K562 (cell line): ENCODE measurements at regions not wholly inside any gene's neighbourhood (a gene's known extent, or its start where the extent isn't known, plus 50 kb on each side); places are given as distances from the start of the nearest gene placed in this dataset.

Experiments
- ATAC-seq: fragments of 200-7000 bp; cut with Tn5 transposase; 3 replicates; pipeline ENCODE4 v1.9.1; 2020; ENCODE audit warnings: moderate library complexity
- BruUV-seq: library from RNA; stranded (reverse); fragments of 400-500 nt; replicated peaks from 2 replicates; lab custom pipeline; 2021; lab: Mats Ljungman, UMichigan
- CTCF ChIA-PET: fragments of 300-600 bp; formaldehyde crosslinking; extraction: SDS; loops from one replicate; lab custom pipeline; 2021; ENCODE audit warnings: low intra/inter-chr PET ratio; lab: Yijun Ruan, JAX
- POLR2A ChIA-PET: fragments of 300-600, 350-650 bp; sonication (Branson Sonifier 250); formaldehyde crosslinking; extraction: SDS; loops from one replicate; lab custom pipeline; 2021; ENCODE audit warnings: antibody characterized with exemption, inconsistent platforms; lab: Yijun Ruan, JAX
- DNase-seq, 4 experiments: peaks; one replicate each; pipeline versions ENCODE4 v3.0.0 to v3.0.0-alpha.2; 2011 to 2018; ENCODE audit warnings: low spot score in 3 of 4, mixed read lengths in 3 of 4; ENCODE audit errors: extremely low read depth in 1 of 4
- FAIRE-seq: peaks from 2 replicates; lab custom pipeline; 2011; peaks lifted over from hg19 to GRCh38; lab: Jason Lieb, UNC
- H2AFZ ChIP-seq: 2 replicates; pipeline ENCODE4 v1.6.0; 2011; ENCODE audit warnings: low read depth, low read length, control low read depth, inconsistent platforms
- H3K27ac ChIP-seq: fragments of 200-600 bp; 3 replicates; pipeline ENCODE4 v1.8.0; 2011; ENCODE audit warnings: low read depth, mild to moderate bottlenecking, control low read depth, inconsistent platforms, low read length, moderate library complexity, mixed read lengths; ENCODE audit errors: extremely low read depth
- H3K27me3 ChIP-seq, 2 experiments: fragments of 300-600 bp in 1 of 2; 2 replicates in 1 of 2; 3 replicates in 1 of 2; pipeline versions ENCODE4 v1.6.0 to v1.8.0; 2011; ENCODE audit warnings: inconsistent platforms in 2 of 2, low read length in 2 of 2, mild to moderate bottlenecking in 1 of 2, mixed read lengths in 1 of 2, moderate library complexity in 1 of 2; ENCODE audit not compliant: control insufficient read depth in 2 of 2, insufficient read depth in 2 of 2
- H3K36me3 ChIP-seq: fragments of 300-600 bp; 3 replicates; pipeline ENCODE4 v1.8.0; 2011; ENCODE audit warnings: mild to moderate bottlenecking, low read length, inconsistent platforms; ENCODE audit not compliant: control insufficient read depth, insufficient read depth
- H3K4me1 ChIP-seq, 2 experiments: fragments of 200-600 bp in 1 of 2; replicated peaks in 1 of 2; 2 replicates in 1 of 2; 3 replicates in 1 of 2; pipeline versions ENCODE4 v1.5.1 to v1.8.0; 2011; ENCODE audit warnings: inconsistent platforms in 2 of 2, low read length in 2 of 2, mild to moderate bottlenecking in 1 of 2, mixed read lengths in 1 of 2, moderate library complexity in 1 of 2; ENCODE audit not compliant: control insufficient read depth in 2 of 2, insufficient read depth in 2 of 2
- H3K4me2 ChIP-seq: 2 replicates; pipeline ENCODE4 v1.6.1; 2011; ENCODE audit warnings: low read length, control low read depth, inconsistent platforms, mixed read lengths; ENCODE audit not compliant: insufficient read depth
- H3K4me3 ChIP-seq: fragments of 200-600 bp; sonication (generic), shearing (Covaris generic); 2 replicates; pipeline ENCODE4 v1.5.1; 2016; ENCODE audit warnings: control low read depth, inconsistent platforms
- H3K79me2 ChIP-seq: fragments of 200-600 bp; 3 replicates; pipeline ENCODE4 v1.8.0; 2011; ENCODE audit warnings: low read length, inconsistent platforms; ENCODE audit not compliant: control insufficient read depth, insufficient read depth
- H3K9ac ChIP-seq, 2 experiments: 2 replicates each; pipeline versions ENCODE4 v1.6.0 to v1.6.1; 2011; ENCODE audit warnings: low read depth in 2 of 2, low read length in 2 of 2, control low read depth in 1 of 2, inconsistent platforms in 1 of 2, mild to moderate bottlenecking in 1 of 2, mixed read lengths in 1 of 2; ENCODE audit not compliant: insufficient read depth in 1 of 2
- H3K9me1 ChIP-seq: one replicate; pipeline ENCODE4 v1.6.0; 2011; ENCODE audit warnings: inconsistent platforms, mild to moderate bottlenecking, low read length, moderate library complexity; ENCODE audit not compliant: control insufficient read depth, insufficient read depth
- H3K9me3 ChIP-seq: replicated peaks from 2 replicates; pipeline ENCODE4 v1.5.1; 2011; ENCODE audit warnings: low read depth, low read length, inconsistent platforms; ENCODE audit not compliant: control insufficient read depth, insufficient read depth
- H4K20me1 ChIP-seq: replicated peaks from 2 replicates; pipeline ENCODE4 v1.6.1; 2011; ENCODE audit warnings: low read length, inconsistent platforms, mixed read lengths; ENCODE audit not compliant: control insufficient read depth, insufficient read depth
- BRD4 ChIP-seq: fragments of 200-600 bp; sonication (generic); IDR thresholded peaks from 2 replicates; pipeline ENCODE4 v1.6.1; 2017; ENCODE audit warnings: inconsistent platforms
- CBX8 ChIP-seq: fragments of 200-600 bp; sonication (generic); IDR thresholded peaks from 2 replicates; pipeline ENCODE4 v1.6.1; 2012; ENCODE audit warnings: borderline replicate concordance, mixed run types, low read depth, mild to moderate bottlenecking, moderate library complexity, mixed read lengths, low read length, control low read depth, inconsistent platforms; ENCODE audit not compliant: poor library complexity, severe bottlenecking; ENCODE audit errors: extremely low read depth
- CHD4 ChIP-seq: fragments of 200-600 bp; sonication (generic); IDR thresholded peaks from 3 replicates; pipeline ENCODE4 v1.6.1; 2012; ENCODE audit warnings: low read depth, mild to moderate bottlenecking, mixed read lengths, low read length, inconsistent platforms; ENCODE audit not compliant: insufficient read depth, insufficient replicate concordance, poor library complexity, severe bottlenecking
- GATA2 ChIP-seq: sonication (generic); formaldehyde crosslinking; IDR thresholded peaks from 2 replicates; pipeline ENCODE4 v1.4.0; 2020; ENCODE audit warnings: mild to moderate bottlenecking, missing genetic modification reagents
- JUN ChIP-seq, 2 experiments: sonication (generic) in 1 of 2; formaldehyde crosslinking in 1 of 2; IDR thresholded peaks; 2 replicates each; pipeline versions ENCODE4 v1.6.1 to v1.8.0; 2012 to 2022; ENCODE audit warnings: borderline replicate concordance in 2 of 2, mild to moderate bottlenecking in 2 of 2, improper control_type of control experiment in 1 of 2, low read depth in 1 of 2, low read length in 1 of 2, missing genetic modification reagents in 1 of 2
- RBM17 ChIP-seq: fragments of 200-400 bp; formaldehyde crosslinking; IDR thresholded peaks from 2 replicates; pipeline ENCODE4 v1.6.1; 2017; ENCODE audit warnings: low read depth, mild to moderate bottlenecking, low read length, borderline replicate concordance
- SAFB ChIP-seq: fragments of 200-400 bp; formaldehyde crosslinking; IDR thresholded peaks from 2 replicates; pipeline ENCODE4 v1.6.1; 2017; ENCODE audit warnings: low read depth, low read length, borderline replicate concordance
- ZFPM2 ChIP-seq: fragments of 250-450 bp; sonication (Bioruptor Pico); IDR thresholded peaks from 2 replicates; pipeline ENCODE4 v1.5.1; 2022; ENCODE audit warnings: mild to moderate bottlenecking
- WGBS: fragments of 100-300 bp; shearing (Covaris generic); methylation state at CpG from one replicate; pipeline ENCODE4 v1.1.6; 2016; ENCODE audit warnings: low coverage, mixed read lengths; ENCODE audit not compliant: insufficient coverage; ENCODE audit errors: missing lambda C conversion rate; 5-methylcytosine and 5-hydroxymethylcytosine counted together
- in situ Hi-C: fragments of 300-500 bp; cut with MboI; formaldehyde crosslinking; loops from 4 replicates; pipeline ENCODE4 v1.15.0; 2018; ENCODE audit warnings: inconsistent platforms, mixed read lengths
- intact Hi-C: fragments of 100-400 bp; cut with micrococcal nuclease; formaldehyde crosslinking; loops from 2 replicates; pipeline ENCODE4 v1.14.2; 2022
- TF ChIP-seq, protein P1 (sequence below): fragments of 250-450 bp; sonication (Bioruptor Pico); IDR thresholded peaks from 2 replicates; pipeline ENCODE4 v1.9.0; 2021; ENCODE audit warnings: mild to moderate bottlenecking
- TF ChIP-seq, protein P2 (sequence below): sonication (generic); formaldehyde crosslinking; IDR thresholded peaks from 2 replicates; pipeline ENCODE4 v1.8.0; 2022; ENCODE audit warnings: mild to moderate bottlenecking, missing genetic modification reagents
- TF ChIP-seq, protein P3 (sequence below): IDR thresholded peaks from 2 replicates; pipeline ENCODE4 v1.6.1; 2011; ENCODE audit warnings: borderline replicate concordance, low read depth, mild to moderate bottlenecking, moderate library complexity, low read length; ENCODE audit not compliant: insufficient read depth, poor library complexity, severe bottlenecking

DNA sequence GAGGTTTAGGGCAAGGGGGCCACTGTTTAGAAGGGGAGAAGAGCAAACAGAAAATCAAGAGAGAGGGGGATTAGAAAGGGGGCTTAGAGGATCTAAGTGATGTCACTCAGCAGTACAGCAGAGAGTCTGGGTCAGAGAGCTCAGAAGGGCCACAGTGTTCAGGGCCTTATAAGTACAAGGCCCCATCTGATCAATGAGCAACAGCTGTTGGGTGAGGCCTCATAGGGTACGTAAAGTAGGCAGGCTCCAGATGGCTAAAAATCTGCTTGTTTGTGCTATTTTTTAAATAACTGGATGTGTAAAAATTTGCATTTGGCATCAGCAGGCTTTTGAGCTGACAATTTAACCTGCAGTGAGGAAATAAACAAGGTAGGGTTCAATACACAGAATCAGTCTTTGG lies 149.8 kb downstream of the SH3BGRL2 start:
- POLR2A ChIA-PET = no interaction called here
- DNase-seq = no peak

DNA sequence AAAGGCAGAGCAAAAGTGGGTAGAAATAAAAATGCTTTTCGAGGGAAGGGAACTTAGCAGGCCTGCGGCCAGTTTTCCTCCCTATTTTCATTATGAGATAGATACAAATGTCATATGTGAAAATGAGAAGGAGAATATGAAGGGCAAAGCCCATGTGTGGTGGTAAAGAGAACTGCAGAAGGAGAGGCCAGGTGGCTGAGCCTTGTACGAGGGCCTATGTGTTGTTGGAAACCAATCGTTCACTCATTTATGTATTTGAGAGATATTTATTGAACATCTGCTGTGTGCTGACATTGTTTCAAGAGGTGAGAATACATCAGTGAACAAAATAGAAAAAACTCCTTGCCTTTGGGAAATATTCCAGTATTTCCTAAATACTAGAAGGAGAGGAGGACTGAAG lies 147.7 kb downstream of the SH3BGRL2 start:
- Histone ChIP-seq H3K27ac (no peak overlapping the region), H3K4me2 (no peak overlapping the region), H3K9me3 (no peaks in the 10 kb centered on the region), H3K9ac (no peak overlapping the region), H3K79me2 (no peaks in the 10 kb centered on the region), H3K27me3 (no peaks in the 10 kb centered on the region; a peak in 1 of 5 replicates), H3K4me1 (peaks cover 0 to 6% of the 10 kb centered on the region in 2 experiments; a peak in 3 of 5 replicates), H3K36me3 (no peaks in the 10 kb centered on the region), H2AFZ (peak overlapping the region; percentile 95), H3K4me3 (no peak overlapping the region), H4K20me1 (no peaks in the 10 kb centered on the region), H3K9me1 (no peaks in the 10 kb centered on the region)
- WGBS = 4% methylated on average over 4 of the region's 4 CpGs
- POLR2A ChIA-PET = interaction anchor here (0.6 kb wide), 1 partner anchor 33 kb away, joined by 3 read pairs; no protein-coding TSS in a partner anchor
- DNase-seq = no peak
- intact Hi-C loops = loop anchor here (1.0 kb wide), 3 partner anchors 35 to 315 kb away; no protein-coding TSS in a partner anchor
- in situ Hi-C loops = no loop called here
- FAIRE-seq = no peak
- CTCF ChIA-PET = interaction anchor here (0.7 to 1.8 kb wide), 3 partner anchors 35 to 208 kb away, joined by 5 to 18 read pairs (median 5); no protein-coding TSS in a partner anchor
- BruUV-seq = no TSS peak
- ATAC-seq = peak; percentile 57
- TF ChIP-seq, protein P1, sequence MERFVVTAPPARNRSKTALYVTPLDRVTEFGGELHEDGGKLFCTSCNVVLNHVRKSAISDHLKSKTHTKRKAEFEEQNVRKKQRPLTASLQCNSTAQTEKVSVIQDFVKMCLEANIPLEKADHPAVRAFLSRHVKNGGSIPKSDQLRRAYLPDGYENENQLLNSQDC = no peak
- TF ChIP-seq CBX8 (no peak), GATA2 (CRISPR knock-in tag) (no peak), RBM17 (no peak), ZFPM2 (CRISPR knock-in tag) (no peak), JUN (IDR thresholded peaks at IDR 0.05; ENCODE audit: borderline replicate concordance, low read depth, low read length) (no peak), JUN (CRISPR knock-in tag; IDR thresholded peaks at IDR 0.05; ENCODE audit: borderline replicate concordance) (no peak), SAFB (no peak), BRD4 (no peak)
- TF ChIP-seq, protein P2, sequence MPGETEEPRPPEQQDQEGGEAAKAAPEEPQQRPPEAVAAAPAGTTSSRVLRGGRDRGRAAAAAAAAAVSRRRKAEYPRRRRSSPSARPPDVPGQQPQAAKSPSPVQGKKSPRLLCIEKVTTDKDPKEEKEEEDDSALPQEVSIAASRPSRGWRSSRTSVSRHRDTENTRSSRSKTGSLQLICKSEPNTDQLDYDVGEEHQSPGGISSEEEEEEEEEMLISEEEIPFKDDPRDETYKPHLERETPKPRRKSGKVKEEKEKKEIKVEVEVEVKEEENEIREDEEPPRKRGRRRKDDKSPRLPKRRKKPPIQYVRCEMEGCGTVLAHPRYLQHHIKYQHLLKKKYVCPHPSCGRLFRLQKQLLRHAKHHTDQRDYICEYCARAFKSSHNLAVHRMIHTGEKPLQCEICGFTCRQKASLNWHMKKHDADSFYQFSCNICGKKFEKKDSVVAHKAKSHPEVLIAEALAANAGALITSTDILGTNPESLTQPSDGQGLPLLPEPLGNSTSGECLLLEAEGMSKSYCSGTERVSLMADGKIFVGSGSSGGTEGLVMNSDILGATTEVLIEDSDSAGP = no peak
- TF ChIP-seq, protein P3, sequence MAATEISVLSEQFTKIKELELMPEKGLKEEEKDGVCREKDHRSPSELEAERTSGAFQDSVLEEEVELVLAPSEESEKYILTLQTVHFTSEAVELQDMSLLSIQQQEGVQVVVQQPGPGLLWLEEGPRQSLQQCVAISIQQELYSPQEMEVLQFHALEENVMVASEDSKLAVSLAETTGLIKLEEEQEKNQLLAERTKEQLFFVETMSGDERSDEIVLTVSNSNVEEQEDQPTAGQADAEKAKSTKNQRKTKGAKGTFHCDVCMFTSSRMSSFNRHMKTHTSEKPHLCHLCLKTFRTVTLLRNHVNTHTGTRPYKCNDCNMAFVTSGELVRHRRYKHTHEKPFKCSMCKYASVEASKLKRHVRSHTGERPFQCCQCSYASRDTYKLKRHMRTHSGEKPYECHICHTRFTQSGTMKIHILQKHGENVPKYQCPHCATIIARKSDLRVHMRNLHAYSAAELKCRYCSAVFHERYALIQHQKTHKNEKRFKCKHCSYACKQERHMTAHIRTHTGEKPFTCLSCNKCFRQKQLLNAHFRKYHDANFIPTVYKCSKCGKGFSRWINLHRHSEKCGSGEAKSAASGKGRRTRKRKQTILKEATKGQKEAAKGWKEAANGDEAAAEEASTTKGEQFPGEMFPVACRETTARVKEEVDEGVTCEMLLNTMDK = no peak

More for the DNA sequence above, 149.8 kb downstream of the SH3BGRL2 start:
- 14% methylated on average over 1 of the region's 1 CpG for WGBS
- CTCF ChIA-PET = no interaction called here
- no peak for TF ChIP-seq CHD4
- ATAC-seq (no peak), FAIRE-seq (no peak)
- Histone ChIP-seq H3K4me1 (peaks cover 0 to 6% of the 10 kb centered on the region in 2 experiments; a peak in 3 of 5 replicates), H3K27ac (no peak overlapping the region), H3K9ac (no peak overlapping the region), H2AFZ (no peak overlapping the region), H3K9me1 (no peaks in the 10 kb centered on the region), H3K4me2 (no peak overlapping the region), H3K36me3 (no peaks in the 10 kb centered on the region), H4K20me1 (no peaks in the 10 kb centered on the region), H3K9me3 (no peaks in the 10 kb centered on the region), H3K27me3 (no peaks in the 10 kb centered on the region; a peak in 1 of 5 replicates), H3K79me2 (no peaks in the 10 kb centered on the region), H3K4me3 (no peak overlapping the region)
- in situ Hi-C loops = no loop called here
- BruUV-seq = no TSS peak
- intact Hi-C loops = no loop called here
